GM19452 (cell line): ENCODE measurements at regions not wholly inside any gene's neighbourhood (a gene's known extent, or its start where the extent isn't known, plus 50 kb on each side); places are given as distances from the start of the nearest gene placed in this dataset.
"Not testable (repeated sequence)": the region's sequence is repeated elsewhere in the genome, so short reads cannot be mapped to it uniquely, and the experiment has no call there.

Source experiments
- ATAC-seq: cut with Tn5 transposase; IDR thresholded peaks from one replicate; pipeline ENCODE4 v1.9.1; 2021; ENCODE audit not compliant: unreplicated experiment

DNA sequence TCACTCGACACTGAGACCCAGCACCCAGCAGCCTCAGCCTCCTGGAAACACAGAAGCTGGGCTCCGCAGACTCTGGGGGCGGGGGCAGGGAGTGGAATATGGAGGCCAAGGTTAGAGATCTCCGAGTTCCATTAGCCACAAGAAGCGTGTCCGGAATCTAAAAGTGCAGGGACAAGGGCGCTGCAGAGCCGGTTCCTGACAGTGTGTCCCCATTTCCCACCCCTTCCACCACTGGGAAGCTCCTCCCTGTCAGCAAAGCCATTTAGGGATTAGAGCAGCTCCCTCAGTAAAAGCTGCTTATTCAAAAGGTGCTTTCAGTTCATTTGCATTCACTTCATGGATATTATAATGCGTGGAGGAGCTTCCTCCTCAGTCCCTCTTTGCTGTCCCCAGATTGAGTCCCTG is 74.1 kb upstream of the HSPA9 start:
- ATAC-seq: no peak

DNA sequence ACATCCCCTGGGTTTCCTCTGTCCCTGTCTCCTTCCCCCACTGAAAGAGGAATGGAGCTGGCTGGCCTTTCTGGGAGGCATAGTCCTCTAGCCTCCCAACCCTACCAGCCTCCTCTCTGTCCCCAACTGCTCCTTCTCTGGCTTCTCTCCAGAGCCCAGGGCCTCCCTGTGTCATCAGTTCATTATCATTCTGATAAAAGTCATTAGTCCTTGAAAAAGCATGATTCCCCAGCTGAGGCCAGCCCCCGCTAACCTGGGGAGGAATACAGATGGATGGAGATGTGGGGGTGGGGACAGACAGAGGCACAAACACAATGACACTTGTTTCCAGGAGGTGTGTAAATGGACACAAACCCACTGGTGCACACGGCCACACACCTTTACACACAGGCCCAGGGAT is 73.6 kb upstream of the HSPA9 start:
- no peak for ATAC-seq

DNA sequence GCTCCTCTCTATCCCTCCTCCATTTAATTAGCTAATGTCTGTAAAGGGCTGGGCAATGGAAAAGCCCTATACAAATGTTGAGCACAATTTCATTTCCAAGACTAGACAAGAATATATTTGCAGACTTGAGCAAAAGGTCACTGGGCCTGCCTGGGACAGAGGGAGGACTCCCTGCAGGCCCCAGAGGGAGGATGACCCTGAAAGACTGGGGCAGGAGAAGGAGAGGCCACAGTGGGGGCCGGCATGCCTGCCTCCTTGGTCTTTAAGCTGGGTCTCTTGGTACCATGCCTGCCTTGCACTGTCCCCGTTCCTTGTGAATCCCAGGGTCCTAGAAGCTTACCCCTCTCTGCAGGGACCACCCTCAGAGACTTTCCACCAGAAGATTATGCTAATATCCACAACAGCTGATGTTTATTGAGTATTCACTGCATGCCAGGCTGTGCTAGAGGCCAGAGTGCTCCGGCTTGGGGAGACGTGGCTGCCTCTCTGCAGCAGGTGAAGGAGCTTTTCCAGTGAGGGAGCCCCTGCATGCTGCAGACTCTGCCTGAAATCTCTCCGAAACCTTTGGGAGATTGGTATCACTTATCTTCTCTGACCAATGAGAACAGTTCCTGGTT is 72.7 kb upstream of the HSPA9 start:
- ATAC-seq: no peak

DNA sequence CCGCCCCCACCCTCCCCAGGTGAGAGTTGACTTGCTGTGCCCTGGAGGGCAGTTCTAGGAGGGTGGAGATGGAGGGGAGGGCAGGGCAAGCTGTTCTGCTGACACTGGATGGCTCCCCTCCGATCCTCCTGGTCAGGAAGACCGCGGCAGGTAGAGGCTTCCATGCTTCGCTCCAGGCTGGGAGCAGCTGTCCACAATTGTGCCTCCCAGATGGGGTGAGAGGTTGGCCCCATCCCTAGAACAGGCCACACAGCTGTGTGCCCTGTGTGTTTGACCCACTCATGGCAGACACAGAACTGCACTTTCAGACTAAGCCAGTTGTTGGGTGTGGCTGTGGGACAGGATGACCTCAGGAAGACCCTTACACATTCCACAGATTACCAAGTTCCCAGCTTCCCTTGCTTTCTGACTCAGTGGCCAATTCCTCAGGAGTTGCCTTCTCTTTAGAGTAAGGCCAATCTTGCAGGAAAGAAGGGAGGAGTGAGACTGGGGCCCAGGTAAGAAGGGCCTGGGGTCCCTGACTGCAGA is 72.1 kb upstream of the HSPA9 start:
- ATAC-seq: no peak

DNA sequence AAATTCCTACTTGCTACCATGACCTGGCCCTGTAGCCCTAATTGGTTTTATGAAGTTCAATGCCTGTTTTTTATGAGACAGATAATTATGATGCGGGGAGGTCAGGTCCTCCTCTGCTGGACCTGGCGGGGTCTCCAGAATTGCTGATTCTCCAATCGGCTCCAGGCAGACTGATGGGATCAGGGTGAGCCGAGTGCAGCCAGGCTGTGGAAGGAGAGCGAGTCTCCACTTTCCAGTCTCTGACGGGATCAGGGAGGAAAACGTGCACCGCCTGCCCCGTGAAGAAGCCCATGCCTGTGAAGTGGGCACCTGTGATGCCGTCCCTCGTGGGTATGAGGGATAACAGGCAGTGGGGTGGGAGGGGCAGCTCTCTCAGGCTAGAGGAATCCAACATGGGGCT is 71.5 kb upstream of the HSPA9 start:
- no peak for ATAC-seq

DNA sequence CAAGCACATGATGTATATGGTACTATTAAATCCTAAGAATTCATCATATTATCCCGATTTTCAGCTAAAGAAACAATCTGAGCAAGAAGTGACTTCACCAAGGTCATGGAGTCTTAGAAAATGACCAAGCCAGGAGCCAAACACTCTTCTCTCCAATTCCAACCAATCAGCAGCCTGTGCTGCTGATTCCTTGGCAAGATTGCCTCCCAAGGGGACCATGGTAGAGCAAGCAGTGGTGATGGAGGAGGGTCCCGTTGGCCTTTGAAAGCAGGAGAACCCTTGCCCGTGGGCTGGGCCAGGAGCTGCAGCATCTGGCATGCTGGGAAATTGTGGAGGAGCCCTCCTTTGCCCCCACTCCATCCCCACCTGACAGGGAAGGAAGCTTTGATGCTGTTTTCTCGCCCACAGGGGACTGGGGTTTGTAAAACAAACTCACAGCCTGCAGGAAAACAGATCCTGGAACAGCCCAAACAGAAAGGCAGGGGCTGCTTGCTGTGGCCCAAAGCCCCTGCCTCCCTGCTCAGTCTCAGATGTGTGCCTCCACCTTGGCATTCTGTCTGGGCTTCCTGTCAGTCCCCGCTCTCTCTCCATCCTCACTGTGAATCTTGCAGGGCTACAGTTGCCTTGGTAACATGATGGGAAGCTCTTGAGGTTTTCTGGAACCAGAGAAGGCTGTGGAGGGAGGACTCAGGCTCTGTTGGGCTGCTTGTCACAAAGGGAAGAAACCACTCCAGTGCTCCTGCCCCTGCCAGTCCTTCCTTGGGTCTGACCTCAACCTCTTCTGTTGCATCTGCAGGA is 70.8 kb upstream of the HSPA9 start:
- ATAC-seq: no peak

DNA sequence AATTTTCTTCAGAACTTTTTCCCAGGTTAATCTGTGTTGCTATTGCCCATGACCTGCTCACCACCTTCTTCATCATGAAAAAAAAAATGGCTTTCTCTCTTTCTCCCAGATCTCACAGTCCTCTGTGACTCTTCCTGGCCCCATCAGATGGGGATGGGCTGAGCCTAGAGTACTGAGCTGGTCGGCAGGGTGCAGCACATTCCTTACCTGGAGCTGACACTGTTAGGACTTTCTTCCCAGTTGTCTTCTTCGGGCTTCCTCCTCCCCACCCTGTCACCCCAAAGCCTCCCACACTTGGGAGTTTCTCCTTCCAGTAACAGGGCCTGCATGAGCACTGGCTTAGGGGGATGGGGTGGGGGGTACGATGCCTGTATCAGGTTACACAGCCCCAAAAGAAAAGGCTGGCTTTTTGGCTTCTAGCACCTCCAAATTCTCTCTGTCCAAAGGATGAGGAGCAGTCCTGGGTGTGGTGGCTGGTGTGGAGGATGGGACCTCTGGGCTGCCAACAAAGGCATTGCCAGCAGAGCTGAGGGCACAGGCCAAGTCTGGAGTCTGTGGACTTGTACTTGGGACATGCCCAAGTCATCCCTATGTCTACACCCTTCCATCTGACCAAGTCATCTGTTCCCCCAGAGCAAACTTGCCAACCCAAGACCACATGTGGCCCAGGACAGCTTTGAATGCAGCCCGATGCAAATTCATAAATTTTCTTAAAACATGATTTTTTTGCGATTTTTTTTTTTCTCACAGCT is 68.0 kb upstream of the HSPA9 start:
- no peak for ATAC-seq

DNA sequence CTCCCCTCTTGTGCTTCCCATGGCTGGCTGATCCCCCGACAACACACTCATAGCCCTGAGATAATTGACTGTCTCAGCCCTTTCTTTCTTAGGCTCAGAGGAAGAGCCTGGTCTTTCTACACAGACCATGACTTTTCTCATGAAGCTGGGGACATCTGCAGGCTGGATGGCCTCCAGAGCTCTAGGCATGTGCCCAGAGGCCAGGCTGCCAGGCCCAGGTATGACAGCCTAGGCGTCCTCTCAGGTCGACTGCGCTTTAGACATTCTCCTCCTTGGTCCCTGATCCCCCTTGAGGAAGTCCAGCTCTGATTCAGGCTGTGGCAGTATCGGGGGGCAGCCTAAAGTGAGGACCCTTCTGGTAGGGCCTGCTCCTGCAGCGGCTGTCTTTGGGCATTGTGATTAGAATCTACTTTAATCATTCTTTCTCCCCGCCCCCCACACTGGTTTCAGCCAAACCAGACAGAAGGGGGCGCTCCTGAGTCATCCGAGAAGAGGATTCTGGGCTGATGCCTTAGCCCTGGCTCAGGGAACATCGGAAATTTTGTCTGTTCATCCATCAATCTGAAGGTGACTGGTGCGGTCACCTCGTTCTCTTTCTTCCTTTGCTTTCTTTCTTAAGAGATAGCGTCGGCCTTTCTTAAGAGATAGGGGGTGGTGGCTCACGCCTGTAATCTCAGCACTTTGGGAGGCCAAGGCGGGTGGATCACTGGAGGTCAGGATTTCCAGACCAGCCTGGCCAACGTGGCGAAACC is 66.5 kb upstream of the HSPA9 start:
- ATAC-seq: no peak

DNA sequence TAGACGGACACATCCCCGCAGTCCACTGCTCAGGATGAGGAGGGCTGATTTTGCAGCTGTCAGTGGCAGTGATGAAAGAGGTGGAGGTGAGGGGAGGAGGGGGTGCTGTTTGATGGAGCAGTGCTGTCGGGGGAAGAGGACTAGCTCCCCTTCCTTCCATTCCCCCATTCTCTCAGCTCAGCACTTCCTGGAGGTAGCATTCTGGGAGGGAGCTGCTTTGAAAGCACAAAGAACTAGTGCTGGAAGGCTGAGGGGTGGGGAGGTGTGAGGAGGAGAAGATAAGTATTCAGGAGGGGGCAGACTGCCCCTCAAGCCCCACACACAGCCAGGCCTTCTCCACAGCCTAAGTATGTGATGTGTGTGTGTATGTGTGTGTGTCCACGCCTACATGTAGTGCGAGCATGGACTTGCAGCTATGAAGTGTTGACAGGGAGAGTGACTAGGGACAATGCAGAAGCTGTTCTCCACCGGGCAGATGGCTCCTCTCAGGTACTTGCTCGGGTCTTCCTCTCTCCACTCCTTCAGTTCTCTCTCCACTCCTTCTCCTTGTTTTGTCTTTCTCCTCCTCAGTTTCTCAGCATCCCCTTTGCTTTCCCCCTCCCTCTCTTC is 65.5 kb upstream of the HSPA9 start:
- no peak for ATAC-seq

DNA sequence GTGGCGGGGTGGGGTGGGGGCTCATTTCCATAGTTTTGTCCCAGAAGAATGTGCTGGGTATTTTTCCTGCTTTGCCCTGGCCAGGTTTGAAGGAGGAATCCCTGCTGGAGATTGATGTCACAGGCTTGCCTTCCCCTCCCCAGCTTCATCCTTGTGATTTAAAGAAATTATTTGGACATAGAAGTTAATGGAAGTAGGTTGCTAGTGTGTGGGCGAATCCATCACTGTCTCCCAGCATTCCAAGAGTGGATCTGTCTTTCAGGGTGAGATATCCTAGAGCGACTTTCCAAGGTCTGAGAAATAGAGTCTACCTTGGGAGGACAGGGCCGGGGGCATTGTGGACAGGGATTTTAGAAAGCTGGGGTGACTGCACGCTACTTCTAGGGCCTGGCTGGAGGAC is 64.9 kb upstream of the HSPA9 start:
- ATAC-seq: no peak

DNA sequence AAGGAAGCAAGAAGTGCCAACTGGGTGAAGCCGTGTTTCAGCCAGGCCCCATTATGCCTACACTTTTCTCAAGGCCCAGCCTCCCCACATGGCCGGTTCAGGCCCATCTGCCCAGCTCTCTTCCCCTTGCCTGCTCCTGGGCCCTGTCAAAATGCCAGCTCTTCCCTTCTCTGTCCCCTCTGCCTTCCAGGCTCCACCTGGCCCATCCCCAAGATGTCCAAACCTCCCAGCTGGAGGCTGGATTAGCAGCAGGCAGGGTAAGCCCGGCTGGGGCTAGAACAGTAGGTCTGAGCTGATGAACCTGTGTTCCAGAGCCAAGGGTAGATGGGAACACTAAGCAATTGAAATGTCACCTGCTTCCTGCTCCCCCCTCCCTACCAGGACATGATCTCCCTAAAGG is 64.1 kb upstream of the HSPA9 start:
- no peak for ATAC-seq

DNA sequence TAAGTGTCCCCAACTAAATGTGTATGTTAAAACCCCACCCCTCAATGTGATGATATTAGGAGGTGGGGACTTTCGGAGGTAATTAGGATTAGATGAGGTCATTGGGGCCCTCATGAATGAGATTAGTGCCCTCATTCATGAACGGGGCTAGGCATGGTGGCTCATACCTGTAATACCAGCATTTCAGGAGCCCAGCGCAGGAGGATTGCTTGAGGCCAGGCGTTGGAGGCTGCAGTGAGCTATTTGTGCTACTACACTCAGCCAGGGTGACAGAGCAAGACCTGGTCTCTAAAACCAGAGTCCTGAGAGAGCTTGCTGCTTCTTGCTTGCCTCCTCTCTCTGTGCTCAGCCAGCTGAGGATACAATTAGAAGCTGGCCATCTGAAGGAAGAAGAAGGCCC is 62.1 kb upstream of the HSPA9 start:
- ATAC-seq: no peak

DNA sequence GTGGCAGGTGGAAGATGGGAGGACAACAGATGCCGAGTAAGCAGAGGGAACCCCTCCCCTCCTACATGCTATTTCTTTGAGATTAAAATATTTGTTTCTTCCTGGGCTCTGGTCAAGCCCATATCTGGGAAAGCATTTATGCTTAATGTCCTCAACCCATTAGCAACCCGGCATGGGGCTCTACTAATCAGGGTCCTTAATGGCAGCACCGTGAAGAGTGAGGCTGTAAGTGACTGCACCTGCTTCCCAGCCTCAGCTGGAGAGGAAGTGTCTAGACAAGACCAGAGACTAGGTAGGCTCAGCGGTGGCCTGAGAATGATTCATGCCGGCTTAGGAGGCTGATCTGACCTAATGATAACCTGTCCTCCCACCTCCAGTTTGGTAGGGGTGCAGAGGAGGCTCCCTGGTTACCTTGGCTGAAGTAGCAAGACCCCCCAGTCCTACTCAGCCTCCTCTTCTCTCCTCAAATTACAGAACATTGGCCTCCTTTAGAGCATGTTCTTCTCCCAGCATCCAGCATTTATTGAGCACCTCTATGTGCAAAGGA is 61.3 kb upstream of the HSPA9 start:
- no peak for ATAC-seq

DNA sequence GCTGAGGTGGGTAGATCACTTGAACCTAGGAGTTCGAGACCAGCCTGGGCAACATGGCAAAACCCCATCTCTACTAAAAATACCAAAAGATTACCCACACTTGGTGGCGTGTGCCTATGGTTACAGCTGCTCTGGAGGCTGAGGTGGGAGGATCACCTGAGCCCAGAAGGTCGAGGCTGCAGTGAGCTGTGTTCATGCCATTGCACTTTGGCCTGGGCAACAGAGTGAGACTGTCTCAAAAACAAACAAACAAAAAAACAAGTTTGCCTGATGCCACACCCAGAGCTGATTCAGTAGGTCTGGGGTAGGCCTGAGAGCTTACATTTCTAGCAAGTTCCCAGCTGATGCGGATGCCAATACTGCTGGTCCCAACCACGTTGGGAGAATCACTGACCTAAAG is 60.5 kb upstream of the HSPA9 start:
- ATAC-seq: no peak

DNA sequence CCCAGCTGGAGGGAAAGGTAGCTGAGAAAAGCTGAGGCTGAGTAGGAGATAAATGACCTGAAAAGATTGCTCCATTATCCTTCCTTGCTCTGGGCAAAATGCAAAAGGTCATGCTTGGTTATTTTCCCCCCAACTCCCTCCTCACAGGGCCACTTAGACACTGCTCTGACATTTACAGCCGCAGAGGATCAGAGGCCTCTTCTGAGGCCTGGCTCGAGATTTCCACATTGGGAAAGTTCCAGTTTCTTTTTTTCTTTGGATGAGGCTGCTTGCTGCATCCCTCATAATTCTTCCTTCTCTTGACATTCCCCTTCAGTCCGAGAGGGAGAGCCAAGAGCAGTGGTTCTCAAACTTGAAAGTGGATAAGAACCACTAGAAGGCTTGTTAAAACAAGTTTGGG is 60.1 kb upstream of the HSPA9 start:
- ATAC-seq: no peak

DNA sequence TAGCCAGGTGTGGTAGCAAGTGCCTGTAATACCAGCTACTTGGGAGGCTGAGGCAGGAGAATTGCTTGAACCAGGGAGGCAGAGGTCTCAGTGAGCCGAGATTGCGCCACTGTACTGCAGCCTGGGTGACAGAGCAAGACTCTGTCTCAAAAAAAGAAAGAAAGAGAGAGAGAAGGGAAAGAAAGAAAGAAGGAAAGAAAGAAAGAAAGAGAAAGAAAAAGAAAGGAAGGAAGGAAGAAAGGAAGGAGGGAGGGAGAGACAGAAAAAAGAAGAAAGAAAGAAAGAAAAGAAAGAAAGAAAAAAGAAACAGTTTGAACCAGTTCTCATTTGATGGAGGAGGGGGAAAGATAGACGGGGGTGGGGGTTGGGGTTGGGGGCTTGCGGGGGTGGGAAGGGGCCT is 59.6 kb upstream of the HSPA9 start:
- ATAC-seq: not testable (repeated sequence)

DNA sequence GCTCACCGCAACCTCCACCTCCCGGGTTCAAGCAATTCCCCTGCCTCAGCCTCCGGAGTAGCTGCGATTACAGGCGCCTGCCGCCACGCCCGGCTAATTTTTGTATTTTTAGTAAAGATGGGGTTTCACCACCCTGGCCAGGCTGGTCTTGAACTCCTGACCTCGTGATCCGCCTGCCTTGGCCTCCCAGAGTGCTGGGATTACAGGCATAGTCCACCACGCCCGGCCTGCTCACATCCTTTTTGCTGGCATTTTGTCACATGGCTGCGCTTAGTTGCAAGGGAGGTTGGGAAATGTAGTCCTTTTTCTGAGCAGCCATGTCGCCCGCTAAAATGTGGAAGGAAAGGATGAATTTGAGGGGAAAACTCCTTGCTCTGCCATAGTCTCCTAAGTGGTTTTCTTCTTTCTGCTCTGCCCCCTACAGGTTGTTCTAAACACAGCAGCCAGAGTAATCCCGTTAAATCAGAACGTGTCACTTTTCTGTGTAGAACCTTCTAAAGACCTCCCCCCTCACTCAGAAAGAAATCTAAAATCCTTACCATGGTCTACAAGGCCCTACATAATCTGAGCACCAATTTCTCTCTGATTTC is 57.8 kb upstream of the HSPA9 start:
- no peak for ATAC-seq

DNA sequence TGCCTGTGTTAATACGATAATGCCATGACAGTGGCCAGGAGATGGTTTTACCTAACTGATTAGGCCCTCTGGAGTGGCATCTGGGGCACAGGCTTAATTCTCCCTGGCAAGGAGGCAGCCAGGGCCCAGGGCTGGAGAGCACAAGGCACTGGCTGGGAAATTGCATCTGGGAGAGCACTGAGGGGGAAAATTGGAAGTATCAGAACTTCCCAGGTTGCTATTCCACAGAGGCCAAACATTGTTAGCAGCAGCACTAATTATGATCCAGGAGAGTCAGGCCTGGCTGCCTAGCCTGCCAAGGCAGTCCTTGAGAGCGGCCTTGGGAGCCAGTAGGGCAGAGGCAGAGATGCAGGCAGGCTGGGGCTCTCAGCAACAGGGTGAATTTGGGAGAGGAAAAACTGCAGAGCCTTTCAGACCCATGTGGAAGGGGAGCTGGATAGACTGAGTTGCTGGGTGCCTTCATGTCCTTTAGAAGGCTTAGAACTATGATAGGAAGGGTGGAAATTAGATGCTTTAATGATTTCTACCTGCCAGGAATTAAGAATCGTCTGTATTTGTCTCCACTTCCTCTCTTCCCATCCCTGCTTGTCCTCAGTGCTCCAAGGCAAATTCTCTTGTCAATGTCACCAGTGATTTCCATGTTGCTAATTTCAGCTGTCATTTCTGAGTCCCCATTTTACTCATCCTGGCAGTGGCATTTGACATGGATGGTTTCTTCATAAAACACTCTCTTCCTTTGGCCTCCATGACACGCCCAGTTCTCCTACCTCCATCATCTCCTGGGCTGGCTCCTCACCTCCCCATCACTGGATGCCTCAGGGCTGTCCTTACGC is 56.1 kb upstream of the HSPA9 start:
- ATAC-seq: no peak

DNA sequence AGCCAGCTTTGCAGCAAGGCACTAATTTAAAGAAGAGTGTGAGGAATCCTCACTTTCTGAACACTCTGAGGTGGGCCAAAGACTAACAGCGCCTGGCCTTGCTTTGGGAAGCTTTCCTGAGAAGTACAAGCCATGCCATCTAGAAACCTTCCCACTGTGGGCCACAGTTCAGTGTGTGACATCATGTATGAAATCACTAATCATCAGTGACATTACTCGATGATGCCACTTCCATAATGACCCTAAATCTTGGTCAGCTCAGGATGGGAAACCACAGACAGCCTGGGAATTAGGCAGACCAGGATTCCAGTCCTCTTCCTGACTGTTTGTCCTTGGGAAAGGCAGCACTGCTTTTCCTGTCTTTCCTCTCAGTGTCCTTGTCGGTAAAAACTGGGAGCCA is 54.2 kb upstream of the HSPA9 start:
- no peak for ATAC-seq
